B cell (primary cell): ENCODE measurements at regions not wholly inside any gene's neighbourhood (a gene's known extent, or its start where the extent isn't known, plus 50 kb on each side); places are given as distances from the start of the nearest gene placed in this dataset.

ENCODE experiments used
- ATAC-seq: fragments of 200-7000 bp; cut with Tn5 transposase; one replicate; pipeline ENCODE4 v1.10.0; 2021; ENCODE audit warnings: low read depth, mild to moderate bottlenecking, moderate number of reproducible peaks, moderate library complexity
- CTCF ChIA-PET: fragments of 350-600 bp; sonication (Branson Sonifier 250); formaldehyde crosslinking; loops from one replicate; lab custom pipeline; 2021; ENCODE audit warnings: antibody characterized with exemption, inconsistent platforms; lab: Charles Lee
- POLR2A ChIA-PET: fragments of 350-600 bp; sonication (Branson Sonifier 250); formaldehyde crosslinking; loops from one replicate; lab custom pipeline; 2021; ENCODE audit warnings: antibody characterized with exemption; lab: Charles Lee
- DNase-seq: peaks from one replicate; pipeline ENCODE4 v3.0.0; 2013
- H2AFZ ChIP-seq: 2 replicates; pipeline ENCODE4 v1.6.1; 2012; ENCODE audit warnings: mild to moderate bottlenecking, low read depth, low read length; ENCODE audit not compliant: insufficient read depth, poor library complexity, severe bottlenecking
- H3K27ac ChIP-seq, 2 donors: 1 replicate in 1 of 2; 2 replicates in 1 of 2; pipeline ENCODE4 v1.5.1; 2012 to 2013; ENCODE audit warnings: low read length in 2 of 2, mild to moderate bottlenecking in 2 of 2, moderate library complexity in 1 of 2
- H3K27me3 ChIP-seq, 4 experiments: fragments of 200-600 bp in 1 of 4; sonication (generic) in 1 of 4; replicated peaks in 1 of 4; 1 replicate in 2 of 4; 2 replicates in 2 of 4; pipeline versions ENCODE4 v1.6.1 to v1.7.0; 2013 to 2016; ENCODE audit warnings: low read length in 3 of 4, mild to moderate bottlenecking in 2 of 4, mixed read lengths in 1 of 4, moderate library complexity in 1 of 4; ENCODE audit not compliant: insufficient read depth in 4 of 4, control insufficient read depth in 3 of 4; ENCODE audit errors: control extremely low read depth in 1 of 4
- H3K36me3 ChIP-seq, 2 experiments: replicated peaks in 1 of 2; 1 replicate in 1 of 2; 2 replicates in 1 of 2; pipeline versions ENCODE4 v1.6.1 to v1.7.1; 2013; ENCODE audit warnings: low read length in 1 of 2; ENCODE audit not compliant: insufficient read depth in 2 of 2, control insufficient read depth in 1 of 2; ENCODE audit errors: control extremely low read depth in 1 of 2, extremely low read depth in 1 of 2
- H3K4me1 ChIP-seq, 2 donors: fragments of 200-600 bp in 1 of 2; sonication (generic) in 1 of 2; 1 replicate in 1 of 2; 2 replicates in 1 of 2; pipeline versions ENCODE4 v1.5.1 to v1.6.1; 2013 to 2017; ENCODE audit warnings: low read length in 2 of 2; ENCODE audit not compliant: control insufficient read depth in 2 of 2, insufficient read depth in 2 of 2
- H3K4me2 ChIP-seq: replicated peaks from 2 replicates; pipeline ENCODE3; 2012; ENCODE audit warnings: mild to moderate bottlenecking, low read depth, low read length; ENCODE audit not compliant: poor library complexity, severe bottlenecking
- H3K4me3 ChIP-seq, 5 experiments: fragments of 200-600 bp in 1 of 5; sonication (generic) in 1 of 5; 1 replicate in 3 of 5; 2 replicates in 2 of 5; pipeline versions ENCODE4 v1.5.1 to v1.7.0; 2011 to 2016; ENCODE audit warnings: low read length in 4 of 5, mild to moderate bottlenecking in 4 of 5, low read depth in 2 of 5, control low read depth in 1 of 5, moderate library complexity in 1 of 5; ENCODE audit not compliant: insufficient read depth in 1 of 5; ENCODE audit errors: control extremely low read depth in 1 of 5, extremely low read depth in 1 of 5
- H3K79me2 ChIP-seq: fragments of 200-600 bp; sonication (generic); one replicate; pipeline ENCODE4 v1.6.0; 2016; ENCODE audit warnings: low read length; ENCODE audit not compliant: control insufficient read depth, insufficient read depth
- H3K9ac ChIP-seq: fragments of 200-600 bp; sonication (generic); 2 replicates; pipeline ENCODE4 v1.6.1; 2017; ENCODE audit warnings: mild to moderate bottlenecking, low read length, moderate library complexity
- H3K9me3 ChIP-seq, 3 donors: one replicate each; pipeline versions ENCODE4 v1.6.1 to v1.7.1; 2013; ENCODE audit warnings: low read length in 2 of 3; ENCODE audit not compliant: control insufficient read depth in 2 of 3, insufficient read depth in 1 of 3; ENCODE audit errors: control extremely low read depth in 1 of 3
- H4K20me1 ChIP-seq: 2 replicates; pipeline ENCODE4 v1.6.0; 2012; ENCODE audit warnings: mild to moderate bottlenecking, low read length; ENCODE audit not compliant: insufficient read depth, control insufficient read depth, poor library complexity, severe bottlenecking
- H3K27ac Mint-ChIP-seq: one replicate; pipeline ENCODE4 v1.8.0; 2021; ENCODE audit warnings: mixed read lengths
- H3K27me3 Mint-ChIP-seq: one replicate; pipeline ENCODE4 v1.8.0; 2021; ENCODE audit warnings: mixed read lengths
- H3K4me1 Mint-ChIP-seq: one replicate; pipeline ENCODE4 v1.8.0; 2021; ENCODE audit warnings: mixed read lengths
- H3K4me3 Mint-ChIP-seq: one replicate; pipeline ENCODE4 v1.8.0; 2021; ENCODE audit warnings: mixed read lengths
- H3K9me3 Mint-ChIP-seq: one replicate; pipeline ENCODE4 v1.8.0; 2022; ENCODE audit warnings: mixed read lengths; ENCODE audit not compliant: insufficient read depth
- EZH2 ChIP-seq: IDR thresholded peaks from 2 replicates; pipeline ENCODE4 v1.6.1; 2012; ENCODE audit warnings: borderline replicate concordance, low read depth, mild to moderate bottlenecking, moderate library complexity, low read length; ENCODE audit not compliant: insufficient read depth, poor library complexity, severe bottlenecking
- WGBS: methylation state at CpG from one replicate; pipeline ENCODE4 v1.1.5; 2013; ENCODE audit warnings: missing lambda C conversion rate; ENCODE audit not compliant: insufficient coverage; 5-methylcytosine and 5-hydroxymethylcytosine counted together
- intact Hi-C: fragments of 100-400 bp; cut with micrococcal nuclease; formaldehyde crosslinking; loops from one replicate; pipeline ENCODE4 v1.10.0; 2022
- TF ChIP-seq, protein P1 (sequence below): fragments of 200-600 bp; IDR thresholded peaks from one replicate; pipeline ENCODE4 v1.8.0; 2022; ENCODE audit warnings: antibody characterized with exemption, mild to moderate bottlenecking

DNA sequence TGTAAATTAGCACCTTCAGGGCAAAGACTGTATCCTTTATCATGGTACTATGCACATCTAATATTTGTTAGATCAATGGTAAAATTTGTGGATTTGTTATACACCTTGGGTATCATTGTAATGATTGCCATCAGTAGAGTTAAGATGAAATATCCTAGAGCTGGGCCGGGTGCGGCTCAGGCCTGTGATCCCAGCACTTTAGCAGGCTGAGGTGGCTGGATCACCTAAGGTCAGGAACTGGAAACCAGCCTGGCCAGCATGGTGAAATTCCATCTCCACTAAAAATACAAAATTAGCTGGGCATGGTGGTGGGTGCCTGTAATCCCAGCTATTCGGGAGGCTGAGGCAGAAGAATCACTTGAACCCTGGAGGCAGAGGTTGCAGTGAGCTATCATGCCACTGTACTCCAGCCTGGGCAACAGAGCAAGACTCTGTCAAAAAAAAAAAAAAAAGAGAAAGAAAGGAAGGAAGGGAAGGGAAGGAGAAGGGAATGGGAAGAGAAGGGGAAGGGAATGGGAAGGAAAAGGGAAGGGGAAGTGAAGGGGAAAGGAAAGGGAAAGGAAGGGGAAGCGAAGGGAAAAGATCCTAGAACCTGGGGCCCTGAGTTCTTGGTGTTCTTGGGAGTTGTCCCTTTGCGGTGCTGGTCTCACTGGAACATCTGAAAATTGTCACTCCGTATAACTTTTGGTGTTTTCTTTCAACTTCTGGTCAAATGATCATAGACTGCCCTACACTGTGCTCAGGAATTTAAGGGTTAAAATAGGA is 71.1 kb upstream of the NEUROD1 start:
- no peaks in the 10 kb centered on the region for H3K36me3 ChIP-seq
- no peak for TF ChIP-seq EZH2
- TF ChIP-seq, protein P1, sequence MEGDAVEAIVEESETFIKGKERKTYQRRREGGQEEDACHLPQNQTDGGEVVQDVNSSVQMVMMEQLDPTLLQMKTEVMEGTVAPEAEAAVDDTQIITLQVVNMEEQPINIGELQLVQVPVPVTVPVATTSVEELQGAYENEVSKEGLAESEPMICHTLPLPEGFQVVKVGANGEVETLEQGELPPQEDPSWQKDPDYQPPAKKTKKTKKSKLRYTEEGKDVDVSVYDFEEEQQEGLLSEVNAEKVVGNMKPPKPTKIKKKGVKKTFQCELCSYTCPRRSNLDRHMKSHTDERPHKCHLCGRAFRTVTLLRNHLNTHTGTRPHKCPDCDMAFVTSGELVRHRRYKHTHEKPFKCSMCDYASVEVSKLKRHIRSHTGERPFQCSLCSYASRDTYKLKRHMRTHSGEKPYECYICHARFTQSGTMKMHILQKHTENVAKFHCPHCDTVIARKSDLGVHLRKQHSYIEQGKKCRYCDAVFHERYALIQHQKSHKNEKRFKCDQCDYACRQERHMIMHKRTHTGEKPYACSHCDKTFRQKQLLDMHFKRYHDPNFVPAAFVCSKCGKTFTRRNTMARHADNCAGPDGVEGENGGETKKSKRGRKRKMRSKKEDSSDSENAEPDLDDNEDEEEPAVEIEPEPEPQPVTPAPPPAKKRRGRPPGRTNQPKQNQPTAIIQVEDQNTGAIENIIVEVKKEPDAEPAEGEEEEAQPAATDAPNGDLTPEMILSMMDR = no peak
- ATAC-seq = no peak
- Mint-ChIP-seq H3K9me3 (no peaks in the 10 kb centered on the region), H3K27me3 (peaks cover 29% of the 10 kb centered on the region), H3K27ac (no peak overlapping the region), H3K4me3 (no peak overlapping the region), H3K4me1 (no peaks in the 10 kb centered on the region)
- 100% methylated on average over 5 of the region's 6 CpGs for WGBS
- no peak overlapping the region for H2AFZ ChIP-seq
- no peaks in the 10 kb centered on the region for H3K4me1 ChIP-seq
- ChIA-PET CTCF (interaction anchor here (0.6 kb wide), 1 partner anchor 841 kb away, joined by 3 read pairs; no protein-coding TSS in a partner anchor), POLR2A (no interaction called here)
- intact Hi-C loops = no loop called here
- no peaks in the 10 kb centered on the region for H3K79me2 ChIP-seq
- H3K4me2 ChIP-seq = no peak overlapping the region
- peaks cover 0 to 12% (median 4%) of the 10 kb centered on the region in 4 experiments for H3K27me3 ChIP-seq
- no peak for DNase-seq
- H3K9ac ChIP-seq = no peak overlapping the region
- H3K9me3 ChIP-seq = peaks cover 0 to 4% (median 0%) of the 10 kb centered on the region in 3 donors
- no peak overlapping the region for H3K4me3 ChIP-seq
- H4K20me1 ChIP-seq = no peaks in the 10 kb centered on the region
- H3K27ac ChIP-seq = no peak overlapping the region

DNA sequence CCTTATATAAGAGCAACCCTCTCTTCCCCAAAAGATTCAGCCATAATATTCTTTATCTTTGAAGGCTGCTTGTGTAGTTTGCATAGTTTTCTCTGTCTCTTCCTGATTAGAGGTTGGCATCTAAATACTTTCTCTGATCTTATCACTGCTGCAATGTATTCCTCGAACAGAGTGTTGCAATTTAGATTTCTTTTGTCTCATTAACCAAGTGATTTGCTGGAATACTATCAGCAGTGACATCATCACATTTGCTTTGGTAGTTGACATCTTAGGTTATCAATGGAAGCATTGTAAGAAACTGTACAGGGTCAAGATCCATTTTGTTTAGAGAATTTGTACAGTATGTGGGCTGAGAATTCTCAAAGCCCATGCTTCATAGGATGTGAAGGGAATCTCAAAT is 72.0 kb upstream of the NEUROD1 start:
- H3K27me3 Mint-ChIP-seq = peaks cover 29% of the 10 kb centered on the region
- DNase-seq = no peak
- no peak overlapping the region for H3K4me3 Mint-ChIP-seq
- no peak overlapping the region for H2AFZ ChIP-seq
- no peaks in the 10 kb centered on the region for H3K36me3 ChIP-seq
- intact Hi-C loops = no loop called here
- H3K9me3 ChIP-seq = peaks cover 0 to 4% (median 0%) of the 10 kb centered on the region in 3 donors
- H3K4me3 ChIP-seq = no peak overlapping the region
- ChIA-PET POLR2A (no interaction called here), CTCF (interaction anchor here (0.6 kb wide), 1 partner anchor 842 kb away, joined by 3 read pairs; no protein-coding TSS in a partner anchor)
- no peak for ATAC-seq
- H3K9ac ChIP-seq = no peak overlapping the region
- TF ChIP-seq, protein P1 = no peak
- TF ChIP-seq EZH2 = no peak
- no peaks in the 10 kb centered on the region for H4K20me1 ChIP-seq
- peaks cover 0 to 12% (median 4%) of the 10 kb centered on the region in 4 experiments for H3K27me3 ChIP-seq
- no peak overlapping the region for H3K27ac Mint-ChIP-seq
- no peaks in the 10 kb centered on the region for H3K79me2 ChIP-seq
- H3K9me3 Mint-ChIP-seq = no peaks in the 10 kb centered on the region
- no peaks in the 10 kb centered on the region for H3K4me1 Mint-ChIP-seq
- no peak overlapping the region for H3K4me2 ChIP-seq
- no peak overlapping the region for H3K27ac ChIP-seq
- no peaks in the 10 kb centered on the region for H3K4me1 ChIP-seq
- no CpG with 5 or more reads among the region's 1 CpG for WGBS
